ENCODE measurements at regions not wholly inside any gene's neighbourhood (a gene's known extent, or its start where the extent isn't known, plus 50 kb on each side); places are given as distances from the start of the nearest gene placed in this dataset.

DNA sequence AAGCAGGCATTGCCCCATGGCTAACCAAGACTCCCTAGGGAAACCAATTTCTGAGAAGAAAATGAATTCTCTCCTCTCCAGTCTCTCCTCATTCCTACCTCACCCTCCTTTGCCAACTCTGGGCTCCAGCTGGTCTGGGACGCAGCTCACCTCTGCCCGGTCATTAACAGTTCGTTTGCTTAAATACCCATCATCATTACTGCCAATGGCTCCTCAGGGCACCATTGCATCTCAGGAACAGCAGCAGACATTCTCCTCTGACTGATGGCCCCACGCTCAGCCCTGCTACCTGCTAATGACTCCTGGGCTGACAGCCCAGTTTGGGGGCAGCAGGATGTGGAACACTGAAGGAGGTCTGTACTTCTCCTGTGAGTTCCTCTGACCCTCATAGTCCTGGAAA, 462.0 kb downstream of the INSC start:
- RAD21 ChIA-PET (ENCODE audit: low non-redundant PET in 1 of 2, low total read pairs in 2 of 2, uncharacterized antibody in 2 of 2, unreplicated experiment in 2 of 2), result no interaction called here
- Histone ChIP-seq H3K9ac (ENCODE audit: low read length) (no peak overlapping the region), H4K20me1 (ENCODE audit: insufficient read depth) (no peaks in the 10 kb centered on the region), H2AFZ (ENCODE audit: low read depth, low read length, poor library complexity, severe bottlenecking) (no peak overlapping the region), H3K4me2 (ENCODE audit: low read length) (no peak overlapping the region), H3K9me3 (ENCODE audit: control insufficient read depth in 1 of 2, insufficient read depth in 1 of 2, low read depth in 1 of 2, low read length in 2 of 2) (no peaks in the 10 kb centered on the region), H3K9me2 (ENCODE audit: insufficient read depth) (no peaks in the 10 kb centered on the region), H3K4me1 (ENCODE audit: control insufficient read depth in 1 of 2, insufficient read depth in 2 of 2, low read length in 2 of 2) (no peaks in the 10 kb centered on the region), H3K4me3 (replicated peaks in 1 of 2; ENCODE audit: low read depth in 1 of 2, low read length in 2 of 2) (no peak overlapping the region), H3K27ac (ENCODE audit: low read depth, low read length) (no peak overlapping the region), H3K27me3 (ENCODE audit: insufficient read depth, low read length) (peaks cover 21% of the 10 kb centered on the region; the same call in 1 of the 2 replicates), H3K79me2 (ENCODE audit: insufficient read depth, low read length) (no peaks in the 10 kb centered on the region), H3K36me3 (ENCODE audit: control insufficient read depth in 1 of 2, insufficient read depth in 2 of 2, low read length in 2 of 2) (no peaks in the 10 kb centered on the region)
- DNase-seq (ENCODE audit: low read depth, low spot score), result no peak
- CTCF ChIA-PET, result no interaction called here
- BruUV-seq (replicated peaks), result no TSS peak
- no peak for TF ChIP-seq EZH2phosphoT487 (IDR thresholded peaks at IDR 0.05; ENCODE audit: borderline replicate concordance)
- TF ChIP-seq, protein P1, sequence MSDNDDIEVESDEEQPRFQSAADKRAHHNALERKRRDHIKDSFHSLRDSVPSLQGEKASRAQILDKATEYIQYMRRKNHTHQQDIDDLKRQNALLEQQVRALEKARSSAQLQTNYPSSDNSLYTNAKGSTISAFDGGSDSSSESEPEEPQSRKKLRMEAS (IDR thresholded peaks at IDR 0.05), result no peak
- TF ChIP-seq RAD21 (IDR thresholded peaks at IDR 0.05; ENCODE audit: low read depth), result no peak
- TF ChIP-seq, protein P2, sequence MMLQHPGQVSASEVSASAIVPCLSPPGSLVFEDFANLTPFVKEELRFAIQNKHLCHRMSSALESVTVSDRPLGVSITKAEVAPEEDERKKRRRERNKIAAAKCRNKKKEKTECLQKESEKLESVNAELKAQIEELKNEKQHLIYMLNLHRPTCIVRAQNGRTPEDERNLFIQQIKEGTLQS (IDR thresholded peaks at IDR 0.05), result no peak
- no peak for TF ChIP-seq ZNF274 (IDR thresholded peaks at IDR 0.05; ENCODE audit: low read depth, low read length)
- no peak for TF ChIP-seq JUND (IDR thresholded peaks at IDR 0.05)
- TF ChIP-seq, protein P3, sequence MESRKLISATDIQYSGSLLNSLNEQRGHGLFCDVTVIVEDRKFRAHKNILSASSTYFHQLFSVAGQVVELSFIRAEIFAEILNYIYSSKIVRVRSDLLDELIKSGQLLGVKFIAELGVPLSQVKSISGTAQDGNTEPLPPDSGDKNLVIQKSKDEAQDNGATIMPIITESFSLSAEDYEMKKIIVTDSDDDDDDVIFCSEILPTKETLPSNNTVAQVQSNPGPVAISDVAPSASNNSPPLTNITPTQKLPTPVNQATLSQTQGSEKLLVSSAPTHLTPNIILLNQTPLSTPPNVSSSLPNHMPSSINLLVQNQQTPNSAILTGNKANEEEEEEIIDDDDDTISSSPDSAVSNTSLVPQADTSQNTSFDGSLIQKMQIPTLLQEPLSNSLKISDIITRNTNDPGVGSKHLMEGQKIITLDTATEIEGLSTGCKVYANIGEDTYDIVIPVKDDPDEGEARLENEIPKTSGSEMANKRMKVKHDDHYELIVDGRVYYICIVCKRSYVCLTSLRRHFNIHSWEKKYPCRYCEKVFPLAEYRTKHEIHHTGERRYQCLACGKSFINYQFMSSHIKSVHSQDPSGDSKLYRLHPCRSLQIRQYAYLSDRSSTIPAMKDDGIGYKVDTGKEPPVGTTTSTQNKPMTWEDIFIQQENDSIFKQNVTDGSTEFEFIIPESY (IDR thresholded peaks at IDR 0.05; ENCODE audit: extremely low read depth, insufficient replicate concordance, low read length), result no peak
- no peak for TF ChIP-seq POLR2A (IDR thresholded peaks at IDR 0.05; ENCODE audit: borderline replicate concordance, extremely low read depth, insufficient read depth, insufficient read length)
- TF ChIP-seq YY1 (IDR thresholded peaks at IDR 0.05; ENCODE audit: extremely low read depth, insufficient replicate concordance, low read depth, low read length), result no peak
- TF ChIP-seq EZH2 (IDR thresholded peaks at IDR 0.05), result no peak
- no peak for TF ChIP-seq ELF1 (IDR thresholded peaks at IDR 0.05; ENCODE audit: borderline replicate concordance, low read depth)
- no peak for TF ChIP-seq CEBPB (IDR thresholded peaks at IDR 0.05; ENCODE audit: low read depth)
- TF ChIP-seq POLR2AphosphoS5 (IDR thresholded peaks at IDR 0.05; ENCODE audit: low read depth, low read length), result no peak
- TF ChIP-seq, protein P4, sequence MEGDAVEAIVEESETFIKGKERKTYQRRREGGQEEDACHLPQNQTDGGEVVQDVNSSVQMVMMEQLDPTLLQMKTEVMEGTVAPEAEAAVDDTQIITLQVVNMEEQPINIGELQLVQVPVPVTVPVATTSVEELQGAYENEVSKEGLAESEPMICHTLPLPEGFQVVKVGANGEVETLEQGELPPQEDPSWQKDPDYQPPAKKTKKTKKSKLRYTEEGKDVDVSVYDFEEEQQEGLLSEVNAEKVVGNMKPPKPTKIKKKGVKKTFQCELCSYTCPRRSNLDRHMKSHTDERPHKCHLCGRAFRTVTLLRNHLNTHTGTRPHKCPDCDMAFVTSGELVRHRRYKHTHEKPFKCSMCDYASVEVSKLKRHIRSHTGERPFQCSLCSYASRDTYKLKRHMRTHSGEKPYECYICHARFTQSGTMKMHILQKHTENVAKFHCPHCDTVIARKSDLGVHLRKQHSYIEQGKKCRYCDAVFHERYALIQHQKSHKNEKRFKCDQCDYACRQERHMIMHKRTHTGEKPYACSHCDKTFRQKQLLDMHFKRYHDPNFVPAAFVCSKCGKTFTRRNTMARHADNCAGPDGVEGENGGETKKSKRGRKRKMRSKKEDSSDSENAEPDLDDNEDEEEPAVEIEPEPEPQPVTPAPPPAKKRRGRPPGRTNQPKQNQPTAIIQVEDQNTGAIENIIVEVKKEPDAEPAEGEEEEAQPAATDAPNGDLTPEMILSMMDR (IDR thresholded peaks at IDR 0.05 in 2 of 3, conservative IDR thresholded peaks at IDR 0.05 in 1 of 3; ENCODE audit: borderline replicate concordance in 1 of 3, insufficient read depth in 1 of 3, low read depth in 2 of 3, low read length in 2 of 3), result no peak
- TF ChIP-seq ZFX (IDR thresholded peaks at IDR 0.05), result no peak
- TF ChIP-seq FOSL1 (IDR thresholded peaks at IDR 0.05; ENCODE audit: low read depth), result no peak
- TF ChIP-seq, protein P5, sequence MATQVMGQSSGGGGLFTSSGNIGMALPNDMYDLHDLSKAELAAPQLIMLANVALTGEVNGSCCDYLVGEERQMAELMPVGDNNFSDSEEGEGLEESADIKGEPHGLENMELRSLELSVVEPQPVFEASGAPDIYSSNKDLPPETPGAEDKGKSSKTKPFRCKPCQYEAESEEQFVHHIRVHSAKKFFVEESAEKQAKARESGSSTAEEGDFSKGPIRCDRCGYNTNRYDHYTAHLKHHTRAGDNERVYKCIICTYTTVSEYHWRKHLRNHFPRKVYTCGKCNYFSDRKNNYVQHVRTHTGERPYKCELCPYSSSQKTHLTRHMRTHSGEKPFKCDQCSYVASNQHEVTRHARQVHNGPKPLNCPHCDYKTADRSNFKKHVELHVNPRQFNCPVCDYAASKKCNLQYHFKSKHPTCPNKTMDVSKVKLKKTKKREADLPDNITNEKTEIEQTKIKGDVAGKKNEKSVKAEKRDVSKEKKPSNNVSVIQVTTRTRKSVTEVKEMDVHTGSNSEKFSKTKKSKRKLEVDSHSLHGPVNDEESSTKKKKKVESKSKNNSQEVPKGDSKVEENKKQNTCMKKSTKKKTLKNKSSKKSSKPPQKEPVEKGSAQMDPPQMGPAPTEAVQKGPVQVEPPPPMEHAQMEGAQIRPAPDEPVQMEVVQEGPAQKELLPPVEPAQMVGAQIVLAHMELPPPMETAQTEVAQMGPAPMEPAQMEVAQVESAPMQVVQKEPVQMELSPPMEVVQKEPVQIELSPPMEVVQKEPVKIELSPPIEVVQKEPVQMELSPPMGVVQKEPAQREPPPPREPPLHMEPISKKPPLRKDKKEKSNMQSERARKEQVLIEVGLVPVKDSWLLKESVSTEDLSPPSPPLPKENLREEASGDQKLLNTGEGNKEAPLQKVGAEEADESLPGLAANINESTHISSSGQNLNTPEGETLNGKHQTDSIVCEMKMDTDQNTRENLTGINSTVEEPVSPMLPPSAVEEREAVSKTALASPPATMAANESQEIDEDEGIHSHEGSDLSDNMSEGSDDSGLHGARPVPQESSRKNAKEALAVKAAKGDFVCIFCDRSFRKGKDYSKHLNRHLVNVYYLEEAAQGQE (IDR thresholded peaks at IDR 0.05; ENCODE audit: low read depth), result no peak
- no peak for TF ChIP-seq SRF (IDR thresholded peaks at IDR 0.05; ENCODE audit: low read depth)
- TF ChIP-seq EGR1 (IDR thresholded peaks at IDR 0.05; ENCODE audit: low read depth), result no peak
- TF ChIP-seq CBX3 (IDR thresholded peaks at IDR 0.05; ENCODE audit: low read depth), result no peak
- ATAC-seq, result no peak
- intact Hi-C loops (cut with micrococcal nuclease), result no loop called here
- POLR2A ChIA-PET, result no interaction called here

Data from HCT116 (cell line).